Stimulated activated naive CD4-positive, alpha-beta T cell (primary cell): ENCODE measurements at regions not wholly inside any gene's neighbourhood (a gene's known extent, or its start where the extent isn't known, plus 50 kb on each side); places are given as distances from the start of the nearest gene placed in this dataset.
"Not testable (repeated sequence)": the region's sequence is repeated elsewhere in the genome, so short reads cannot be mapped to it uniquely, and the experiment has no call there.

Experiments
- DNase-seq, 6 experiments: peaks; one replicate each; lab custom pipeline; 2025; lab: John Stamatoyannopoulos, UW

GRCh38 chr21:27771938-27772483 lies 805.1 kb upstream of the ADAMTS5 start:
- no peak for DNase-seq

- no peak for DNase-seq
These were observed 802.9 kb upstream of the ADAMTS5 start for GRCh38 chr21:27769763-27770162.

- not testable (repeated sequence) for DNase-seq
These were observed 801.3 kb upstream of the ADAMTS5 start for GRCh38 chr21:27768046-27768637.

- no peak for DNase-seq
These were observed 797.2 kb upstream of the ADAMTS5 start for GRCh38 chr21:27764056-27764455.

GRCh38 chr21:27761623-27762022 lies 794.7 kb upstream of the ADAMTS5 start:
- no peak for DNase-seq

- DNase-seq: no peak
These were observed 792.9 kb upstream of the ADAMTS5 start for GRCh38 chr21:27759820-27760219.

- DNase-seq: no peak
These were observed 792.3 kb upstream of the ADAMTS5 start for GRCh38 chr21:27759091-27759659.

- DNase-seq: no peak
These were observed 789.3 kb upstream of the ADAMTS5 start for GRCh38 chr21:27756191-27756590.

- DNase-seq: no peak
These were observed 777.2 kb upstream of the ADAMTS5 start for GRCh38 chr21:27743971-27744564.

GRCh38 chr21:27741736-27742135 lies 774.8 kb upstream of the ADAMTS5 start:
- no peak for DNase-seq

- DNase-seq: no peak
These were observed 773.2 kb upstream of the ADAMTS5 start for GRCh38 chr21:27740084-27740483.

GRCh38 chr21:27739187-27739586 lies 772.3 kb upstream of the ADAMTS5 start:
- DNase-seq: no peak

GRCh38 chr21:27735699-27736098 lies 768.8 kb upstream of the ADAMTS5 start:
- DNase-seq: no peak

- DNase-seq: no peak
These were observed 767.3 kb upstream of the ADAMTS5 start for GRCh38 chr21:27734146-27734545.

GRCh38 chr21:27725916-27726315 lies 759.0 kb upstream of the ADAMTS5 start:
- no peak for DNase-seq

GRCh38 chr21:27722095-27722494 lies 755.2 kb upstream of the ADAMTS5 start:
- DNase-seq: no peak

- DNase-seq: no peak
These were observed 754.8 kb upstream of the ADAMTS5 start for GRCh38 chr21:27721675-27722074.

- no peak for DNase-seq
These were observed 752.3 kb upstream of the ADAMTS5 start for GRCh38 chr21:27719226-27719625.

- no peak for DNase-seq
These were observed 748.2 kb upstream of the ADAMTS5 start for GRCh38 chr21:27715131-27715530.

- DNase-seq: no peak
These were observed 746.5 kb upstream of the ADAMTS5 start for GRCh38 chr21:27713154-27714109.

GRCh38 chr21:27704567-27705166 lies 737.8 kb upstream of the ADAMTS5 start:
- no peak for DNase-seq

- no peak for DNase-seq
These were observed 736.9 kb upstream of the ADAMTS5 start for GRCh38 chr21:27703791-27704190.
